Bronchial epithelial cell (primary cell): ENCODE measurements at regions not wholly inside any gene's neighbourhood (a gene's known extent, or its start where the extent isn't known, plus 50 kb on each side); places are given as distances from the start of the nearest gene placed in this dataset.

Experiments
- DNase-seq: peaks from one replicate; pipeline ENCODE4 v3.0.0-alpha.2; 2010; ENCODE audit warnings: low read depth
- FAIRE-seq: peaks from 2 replicates; lab custom pipeline; 2011; peaks lifted over from hg19 to GRCh38; lab: Jason Lieb, UNC
- H3K27me3 ChIP-seq: 2 replicates; pipeline ENCODE4 v1.5.1; 2011; ENCODE audit warnings: low read length; ENCODE audit not compliant: control insufficient read depth, insufficient read depth
- H3K36me3 ChIP-seq: 2 replicates; pipeline ENCODE4 v1.5.1; 2011; ENCODE audit warnings: low read length; ENCODE audit not compliant: control insufficient read depth, insufficient read depth
- H3K4me3 ChIP-seq: 2 replicates; pipeline ENCODE4 v1.5.1; 2011; ENCODE audit warnings: mild to moderate bottlenecking, low read depth, low read length, control low read depth
- CTCF ChIP-seq: IDR thresholded peaks from 2 replicates; pipeline ENCODE4 v1.5.1; 2011; ENCODE audit warnings: mild to moderate bottlenecking, moderate library complexity, low read length, control low read depth, inconsistent platforms; ENCODE audit not compliant: insufficient read depth, severe bottlenecking

- FAIRE-seq (no peak), DNase-seq (no peak)
- Histone ChIP-seq H3K36me3 (no peaks in the 10 kb centered on the region), H3K4me3 (no peak overlapping the region), H3K27me3 (no peaks in the 10 kb centered on the region)
- no peak for TF ChIP-seq CTCF
Measured at GRCh38 chr15:93382200-93382820, 293.3 kb upstream of the RGMA start.

- Histone ChIP-seq H3K36me3 (no peaks in the 10 kb centered on the region), H3K4me3 (no peak overlapping the region), H3K27me3 (no peaks in the 10 kb centered on the region)
- no peak for FAIRE-seq
- DNase-seq: no peak
- TF ChIP-seq CTCF: no peak
Measured at GRCh38 chr15:93378558-93378957, 289.5 kb upstream of the RGMA start.

GRCh38 chr15:93372865-93373223, 283.8 kb upstream of the RGMA start:
- DNase-seq (no peak), FAIRE-seq (no peak)
- no peaks in the 10 kb centered on the region for H3K36me3 ChIP-seq
- TF ChIP-seq CTCF: no peak
- no peaks in the 10 kb centered on the region for H3K27me3 ChIP-seq
- no peak overlapping the region for H3K4me3 ChIP-seq

- no peak for TF ChIP-seq CTCF
- Histone ChIP-seq H3K36me3 (no peaks in the 10 kb centered on the region), H3K27me3 (no peaks in the 10 kb centered on the region), H3K4me3 (no peak overlapping the region)
- FAIRE-seq (no peak), DNase-seq (no peak)
Measured at GRCh38 chr15:93372208-93372864, 283.3 kb upstream of the RGMA start.

- TF ChIP-seq CTCF: no peak
- Histone ChIP-seq H3K27me3 (no peaks in the 10 kb centered on the region), H3K36me3 (no peaks in the 10 kb centered on the region), H3K4me3 (no peak overlapping the region)
- peak; percentile 12 for DNase-seq
- no peak for FAIRE-seq
Measured at GRCh38 chr15:93366387-93367100, 277.5 kb upstream of the RGMA start.
